GM06990 (cell line): ENCODE measurements at regions not wholly inside any gene's neighbourhood (a gene's known extent, or its start where the extent isn't known, plus 50 kb on each side); places are given as distances from the start of the nearest gene placed in this dataset.

Source experiments
- DNase-seq: peaks from one replicate; pipeline ENCODE4 v3.0.0-alpha.2; 2011; ENCODE audit not compliant: insufficient read length; ENCODE audit errors: extremely low read depth
- H3K27me3 ChIP-seq: replicated peaks from 2 replicates; pipeline ENCODE4 v1.6.0; 2011; ENCODE audit warnings: low read length; ENCODE audit not compliant: control insufficient read depth, insufficient read depth
- H3K36me3 ChIP-seq: 2 replicates; pipeline ENCODE4 v1.5.1; 2011; ENCODE audit warnings: low read length; ENCODE audit not compliant: control insufficient read depth, insufficient read depth
- H3K4me3 ChIP-seq: replicated peaks from 2 replicates; pipeline ENCODE4 v1.5.1; 2011; ENCODE audit warnings: low read depth, mild to moderate bottlenecking, control low read depth, low read length
- CTCF ChIP-seq: IDR thresholded peaks from 2 replicates; pipeline ENCODE4 v1.5.1; 2011; ENCODE audit warnings: low read length, control low read depth, mild to moderate bottlenecking, inconsistent platforms; ENCODE audit not compliant: insufficient read depth, poor library complexity, severe bottlenecking

- no peak for TF ChIP-seq CTCF
- H3K27me3 ChIP-seq, result no peaks in the 10 kb centered on the region
- no peak for DNase-seq
- no peak overlapping the region for H3K4me3 ChIP-seq
- no peaks in the 10 kb centered on the region for H3K36me3 ChIP-seq
Measured at GRCh38 chr4:134560728-134561127, 359.1 kb upstream of the PABPC4L start.

GRCh38 chr4:134552063-134552462 is 350.5 kb upstream of the PABPC4L start:
- TF ChIP-seq CTCF, result no peak
- H3K27me3 ChIP-seq, result no peaks in the 10 kb centered on the region
- no peak overlapping the region for H3K4me3 ChIP-seq
- DNase-seq, result no peak
- no peaks in the 10 kb centered on the region for H3K36me3 ChIP-seq

DNA sequence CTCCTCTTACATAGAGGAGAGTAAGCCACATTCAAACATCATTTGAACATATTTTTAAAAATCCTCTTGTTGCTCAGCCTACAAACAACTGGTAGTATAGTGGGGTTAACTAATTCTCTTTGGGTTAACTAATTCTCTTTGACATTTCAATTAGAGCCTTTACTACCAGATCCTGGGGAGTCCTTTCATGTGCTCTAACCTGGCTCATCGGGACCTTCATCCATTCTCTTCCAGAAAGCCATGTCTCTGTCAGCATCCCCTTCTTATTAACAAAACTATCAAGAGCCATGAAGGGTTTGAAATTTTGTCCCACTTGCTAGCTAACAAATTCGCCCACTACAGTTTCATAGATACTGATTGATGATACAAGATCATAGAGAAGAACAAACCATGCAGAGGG is 349.8 kb upstream of the PABPC4L start:
- no peak overlapping the region for H3K4me3 ChIP-seq
- DNase-seq, result no peak
- H3K27me3 ChIP-seq, result no peaks in the 10 kb centered on the region
- no peaks in the 10 kb centered on the region for H3K36me3 ChIP-seq
- no peak for TF ChIP-seq CTCF

GRCh38 chr4:134548052-134548628 is 346.6 kb upstream of the PABPC4L start:
- H3K4me3 ChIP-seq, result no peak overlapping the region
- H3K36me3 ChIP-seq, result no peaks in the 10 kb centered on the region
- no peaks in the 10 kb centered on the region for H3K27me3 ChIP-seq
- DNase-seq, result no peak
- TF ChIP-seq CTCF, result no peak

DNA sequence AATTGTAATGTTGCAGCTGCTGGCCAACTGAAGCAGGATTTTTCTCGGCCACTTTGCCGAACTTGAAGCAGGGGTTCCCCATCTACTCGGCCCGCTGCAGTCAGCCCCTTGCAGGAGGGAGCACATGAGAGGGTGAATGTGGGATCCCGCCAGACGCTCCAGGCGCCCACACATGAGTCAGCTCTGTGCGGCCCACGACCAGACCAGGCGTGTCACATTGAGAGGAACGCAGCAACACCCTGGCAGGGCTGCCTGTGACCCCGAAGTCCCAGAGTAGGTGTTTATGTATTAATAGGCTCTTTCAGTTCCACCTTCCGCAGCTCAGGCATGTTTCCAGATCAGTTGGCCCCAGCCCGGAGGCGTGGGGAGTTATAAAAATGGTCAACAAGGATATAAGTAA is 344.7 kb upstream of the PABPC4L start:
- TF ChIP-seq CTCF, result no peak
- DNase-seq, result no peak
- Histone ChIP-seq H3K36me3 (no peaks in the 10 kb centered on the region), H3K4me3 (no peak overlapping the region), H3K27me3 (no peaks in the 10 kb centered on the region)

- no peak overlapping the region for H3K4me3 ChIP-seq
- no peaks in the 10 kb centered on the region for H3K27me3 ChIP-seq
- no peak for TF ChIP-seq CTCF
- no peaks in the 10 kb centered on the region for H3K36me3 ChIP-seq
- DNase-seq, result no peak
Measured at GRCh38 chr4:134544303-134544770, 342.7 kb upstream of the PABPC4L start.
